ENCODE measurements at regions not wholly inside any gene's neighbourhood (a gene's known extent, or its start where the extent isn't known, plus 50 kb on each side); places are given as distances from the start of the nearest gene placed in this dataset.

DNA sequence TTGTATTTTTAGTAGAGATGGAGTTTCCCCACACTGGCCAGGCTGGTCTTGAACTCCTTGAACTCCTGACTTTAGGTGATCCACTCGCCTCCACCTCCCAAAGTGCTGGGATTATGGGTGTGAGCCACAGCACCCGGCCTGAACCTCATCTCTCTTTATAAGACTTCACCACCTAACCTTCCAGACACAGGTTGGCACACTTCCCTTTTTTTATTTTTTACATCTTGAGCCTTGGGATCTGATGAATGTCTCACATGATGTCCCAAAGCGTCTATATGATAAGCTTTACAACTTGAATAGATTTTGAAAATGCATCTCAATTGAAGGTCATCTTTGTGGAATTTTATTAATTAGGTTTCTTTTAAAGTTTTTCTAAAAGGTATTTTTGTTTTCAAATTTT lies 172.4 kb upstream of the IVNS1ABP start:
- no peak overlapping the region for H3K4me3 Mint-ChIP-seq (ENCODE audit: low read depth, unreplicated experiment)
- no peaks in the 10 kb centered on the region for H3K9me3 Mint-ChIP-seq (ENCODE audit: low read depth, unreplicated experiment)
- H3K27me3 Mint-ChIP-seq (ENCODE audit: unreplicated experiment), result no peaks in the 10 kb centered on the region
- intact Hi-C loops (cut with micrococcal nuclease; ENCODE audit: unreplicated experiment), result no loop called here
- DNase-seq, result no peak
- peaks cover 24% of the 10 kb centered on the region for H3K4me1 Mint-ChIP-seq (ENCODE audit: low read depth, unreplicated experiment)
- H3K27ac Mint-ChIP-seq (ENCODE audit: unreplicated experiment), result no peak overlapping the region
- TF ChIP-seq, protein P1, sequence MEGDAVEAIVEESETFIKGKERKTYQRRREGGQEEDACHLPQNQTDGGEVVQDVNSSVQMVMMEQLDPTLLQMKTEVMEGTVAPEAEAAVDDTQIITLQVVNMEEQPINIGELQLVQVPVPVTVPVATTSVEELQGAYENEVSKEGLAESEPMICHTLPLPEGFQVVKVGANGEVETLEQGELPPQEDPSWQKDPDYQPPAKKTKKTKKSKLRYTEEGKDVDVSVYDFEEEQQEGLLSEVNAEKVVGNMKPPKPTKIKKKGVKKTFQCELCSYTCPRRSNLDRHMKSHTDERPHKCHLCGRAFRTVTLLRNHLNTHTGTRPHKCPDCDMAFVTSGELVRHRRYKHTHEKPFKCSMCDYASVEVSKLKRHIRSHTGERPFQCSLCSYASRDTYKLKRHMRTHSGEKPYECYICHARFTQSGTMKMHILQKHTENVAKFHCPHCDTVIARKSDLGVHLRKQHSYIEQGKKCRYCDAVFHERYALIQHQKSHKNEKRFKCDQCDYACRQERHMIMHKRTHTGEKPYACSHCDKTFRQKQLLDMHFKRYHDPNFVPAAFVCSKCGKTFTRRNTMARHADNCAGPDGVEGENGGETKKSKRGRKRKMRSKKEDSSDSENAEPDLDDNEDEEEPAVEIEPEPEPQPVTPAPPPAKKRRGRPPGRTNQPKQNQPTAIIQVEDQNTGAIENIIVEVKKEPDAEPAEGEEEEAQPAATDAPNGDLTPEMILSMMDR (IDR thresholded peaks at IDR 0.05; ENCODE audit: unreplicated experiment), result no peak
- BruUV-seq (replicated peaks), result no TSS peak
- no peaks in the 10 kb centered on the region for H3K36me3 Mint-ChIP-seq (ENCODE audit: insufficient read depth, unreplicated experiment)
- CTCF ChIA-PET, result interaction anchor here (1.0 kb wide), 1 partner anchor 107 kb away, joined by 3 read pairs; no protein-coding TSS in a partner anchor

DNA sequence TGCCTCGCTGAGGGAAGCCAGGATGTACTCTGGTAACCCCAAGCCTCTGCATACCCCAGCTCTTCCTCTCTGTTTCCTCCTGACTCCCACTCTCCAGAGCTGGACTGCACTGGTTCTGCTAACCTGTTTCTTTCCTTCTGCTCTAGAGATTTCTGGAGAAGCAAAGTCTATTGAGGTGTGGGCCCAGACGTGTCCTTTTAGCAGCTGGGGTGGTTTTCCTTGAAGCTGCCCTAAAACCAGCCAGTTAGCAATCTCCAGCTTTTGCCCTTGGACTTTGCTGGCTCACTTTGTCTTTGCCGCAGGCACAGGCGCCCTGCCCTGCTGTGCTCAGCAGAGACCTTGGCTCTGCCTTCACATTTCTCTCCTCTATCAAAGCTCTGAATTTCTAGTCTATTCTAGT lies 171.8 kb upstream of the IVNS1ABP start:
- peak; percentile 8 for DNase-seq
- H3K4me1 Mint-ChIP-seq (ENCODE audit: low read depth, unreplicated experiment), result peaks cover 29% of the 10 kb centered on the region
- intact Hi-C loops (cut with micrococcal nuclease; ENCODE audit: unreplicated experiment), result no loop called here
- no peaks in the 10 kb centered on the region for H3K9me3 Mint-ChIP-seq (ENCODE audit: low read depth, unreplicated experiment)
- H3K27ac Mint-ChIP-seq (ENCODE audit: unreplicated experiment), result no peak overlapping the region
- BruUV-seq (replicated peaks), result no TSS peak
- H3K27me3 Mint-ChIP-seq (ENCODE audit: unreplicated experiment), result no peaks in the 10 kb centered on the region
- CTCF ChIA-PET, result interaction anchor here (1.0 kb wide), 1 partner anchor 107 kb away, joined by 3 read pairs; no protein-coding TSS in a partner anchor
- H3K36me3 Mint-ChIP-seq (ENCODE audit: insufficient read depth, unreplicated experiment), result no peaks in the 10 kb centered on the region
- no peak overlapping the region for H3K4me3 Mint-ChIP-seq (ENCODE audit: low read depth, unreplicated experiment)
- TF ChIP-seq, protein P1 (IDR thresholded peaks at IDR 0.05; ENCODE audit: unreplicated experiment), result no peak

DNA sequence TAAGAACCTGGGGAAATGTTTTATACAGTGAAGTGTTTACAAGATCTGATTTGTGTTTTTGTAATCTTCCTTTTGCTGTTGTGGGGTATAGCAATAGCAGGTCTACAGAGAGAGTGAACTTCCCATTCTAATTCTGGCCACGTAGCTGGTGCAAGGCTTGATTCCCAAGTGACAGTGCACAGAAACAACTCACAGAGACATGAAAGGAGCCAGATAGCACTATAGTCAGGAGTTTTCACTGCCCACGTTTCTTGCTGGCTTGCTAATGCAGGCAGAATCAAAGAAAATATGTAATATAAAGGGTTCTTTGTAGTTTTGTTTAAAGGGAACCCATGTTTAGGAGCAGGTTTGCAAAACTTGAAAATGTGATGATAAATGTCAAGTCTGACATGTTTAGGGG lies 170.9 kb upstream of the IVNS1ABP start:
- TF ChIP-seq, protein P1 (IDR thresholded peaks at IDR 0.05; ENCODE audit: unreplicated experiment), result no peak
- intact Hi-C loops (cut with micrococcal nuclease; ENCODE audit: unreplicated experiment), result no loop called here
- CTCF ChIA-PET, result no interaction called here
- H3K27ac Mint-ChIP-seq (ENCODE audit: unreplicated experiment), result no peak overlapping the region
- no peak overlapping the region for H3K4me3 Mint-ChIP-seq (ENCODE audit: low read depth, unreplicated experiment)
- no peaks in the 10 kb centered on the region for H3K27me3 Mint-ChIP-seq (ENCODE audit: unreplicated experiment)
- peaks cover 26% of the 10 kb centered on the region for H3K4me1 Mint-ChIP-seq (ENCODE audit: low read depth, unreplicated experiment)
- no TSS peak for BruUV-seq (replicated peaks)
- no peaks in the 10 kb centered on the region for H3K36me3 Mint-ChIP-seq (ENCODE audit: insufficient read depth, unreplicated experiment)
- DNase-seq, result no peak
- H3K9me3 Mint-ChIP-seq (ENCODE audit: low read depth, unreplicated experiment), result no peaks in the 10 kb centered on the region

DNA sequence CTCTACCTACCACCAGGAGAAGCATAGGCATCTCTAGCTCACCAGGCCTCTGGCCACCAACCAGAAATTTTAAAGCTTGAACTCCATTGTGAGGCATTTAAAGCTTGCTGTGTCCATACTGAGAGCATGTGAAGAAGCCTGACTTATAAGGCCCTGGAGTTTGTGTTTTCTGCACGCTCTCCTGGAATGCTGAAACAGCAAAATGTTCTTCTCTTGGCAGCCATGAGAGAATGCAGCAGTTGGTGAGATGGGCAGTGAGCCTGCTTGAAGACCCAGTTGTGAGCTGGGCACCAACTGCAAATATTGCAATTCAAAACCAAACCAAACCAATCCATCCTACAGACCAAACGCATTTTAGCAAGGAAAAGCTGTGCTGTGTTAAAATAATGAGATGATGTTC lies 170.0 kb upstream of the IVNS1ABP start:
- Mint-ChIP-seq H3K4me1 (ENCODE audit: low read depth, unreplicated experiment) (peaks cover 25% of the 10 kb centered on the region), H3K27ac (ENCODE audit: unreplicated experiment) (no peak overlapping the region)

More for the DNA sequence above, 170.0 kb upstream of the IVNS1ABP start:
- no peaks in the 10 kb centered on the region for H3K36me3 Mint-ChIP-seq (ENCODE audit: insufficient read depth, unreplicated experiment)
- TF ChIP-seq, protein P1 (IDR thresholded peaks at IDR 0.05; ENCODE audit: unreplicated experiment), result no peak
- no peaks in the 10 kb centered on the region for H3K27me3 Mint-ChIP-seq (ENCODE audit: unreplicated experiment)
- no peak for DNase-seq
- BruUV-seq (replicated peaks), result no TSS peak
- intact Hi-C loops (cut with micrococcal nuclease; ENCODE audit: unreplicated experiment), result no loop called here
- CTCF ChIA-PET, result no interaction called here
- no peaks in the 10 kb centered on the region for H3K9me3 Mint-ChIP-seq (ENCODE audit: low read depth, unreplicated experiment)
- no peak overlapping the region for H3K4me3 Mint-ChIP-seq (ENCODE audit: low read depth, unreplicated experiment)
